A673 (cell line): ENCODE measurements at regions not wholly inside any gene's neighbourhood (a gene's known extent, or its start where the extent isn't known, plus 50 kb on each side); places are given as distances from the start of the nearest gene placed in this dataset.

ENCODE experiments used
- CTCF ChIP-seq: fragments of 300-800, 200-600 bp; sonication (generic); conservative IDR thresholded peaks from 2 replicates; pipeline ENCODE4 v1.5.1; 2017; ENCODE audit warnings: low read depth, mild to moderate bottlenecking, antibody characterized with exemption, low read length, moderate library complexity, mixed read lengths
- EZH2 ChIP-seq: fragments of 200-600 bp; sonication (generic); IDR thresholded peaks from 2 replicates; pipeline ENCODE4 v1.6.1; 2017; ENCODE audit warnings: borderline replicate concordance, low read depth, mild to moderate bottlenecking, mixed read lengths, antibody characterized with exemption, low read length; ENCODE audit not compliant: poor library complexity, severe bottlenecking

DNA sequence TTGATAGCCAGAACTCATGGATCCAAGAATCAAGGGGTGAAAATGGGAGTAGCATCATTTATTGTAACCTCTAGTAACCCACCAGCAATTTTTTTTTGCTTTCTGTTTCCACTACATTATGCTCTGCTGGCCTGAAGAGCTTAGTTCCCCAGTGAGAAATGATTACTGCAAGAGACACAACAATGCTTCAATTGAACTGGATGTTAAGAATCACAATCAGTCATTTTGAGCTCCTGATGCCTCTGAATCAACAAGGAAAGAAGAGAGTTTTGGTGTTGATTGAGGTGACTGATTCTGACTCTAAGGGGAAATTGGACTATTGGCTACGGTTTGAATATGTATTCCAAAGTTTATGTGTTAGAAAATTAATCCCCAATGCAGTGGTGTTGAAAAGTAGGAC is 1084.4 kb downstream of the SLITRK1 start:
- TF ChIP-seq CTCF (no peak), EZH2 (no peak)
